GM20000 (cell line): ENCODE measurements at regions not wholly inside any gene's neighbourhood (a gene's known extent, or its start where the extent isn't known, plus 50 kb on each side); places are given as distances from the start of the nearest gene placed in this dataset.

Experiments used
- DNase-seq: peaks from one replicate; pipeline ENCODE4 v3.0.0; 2012; ENCODE audit warnings: low spot score
- TF ChIP-seq, protein P1 (sequence below): IDR thresholded peaks from 2 replicates; pipeline ENCODE4 v1.5.1; 2012; ENCODE audit warnings: mild to moderate bottlenecking, control low read depth; ENCODE audit errors: extremely low read depth, missing control alignments

DNA sequence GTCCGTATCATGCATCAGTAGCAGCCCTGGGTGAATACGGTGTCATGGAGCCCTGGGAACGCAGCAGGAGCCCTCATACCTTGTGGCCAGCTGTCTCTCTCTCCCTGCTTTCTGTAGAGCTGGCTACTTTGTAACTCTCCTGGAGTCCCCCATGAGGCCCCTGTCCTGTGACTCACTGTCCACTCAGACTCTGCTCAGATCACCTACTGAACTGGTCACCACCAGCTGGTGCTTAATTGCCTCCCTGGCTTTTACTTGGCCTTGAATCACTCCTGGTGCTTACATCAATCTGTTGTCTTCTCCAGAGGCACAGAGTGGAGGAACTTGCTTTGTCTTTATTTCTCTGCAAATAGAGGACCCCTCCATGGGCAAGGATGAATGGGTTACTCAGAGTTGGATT lies 172.7 kb downstream of the HRH4 start:
- DNase-seq = no peak
- TF ChIP-seq, protein P1, sequence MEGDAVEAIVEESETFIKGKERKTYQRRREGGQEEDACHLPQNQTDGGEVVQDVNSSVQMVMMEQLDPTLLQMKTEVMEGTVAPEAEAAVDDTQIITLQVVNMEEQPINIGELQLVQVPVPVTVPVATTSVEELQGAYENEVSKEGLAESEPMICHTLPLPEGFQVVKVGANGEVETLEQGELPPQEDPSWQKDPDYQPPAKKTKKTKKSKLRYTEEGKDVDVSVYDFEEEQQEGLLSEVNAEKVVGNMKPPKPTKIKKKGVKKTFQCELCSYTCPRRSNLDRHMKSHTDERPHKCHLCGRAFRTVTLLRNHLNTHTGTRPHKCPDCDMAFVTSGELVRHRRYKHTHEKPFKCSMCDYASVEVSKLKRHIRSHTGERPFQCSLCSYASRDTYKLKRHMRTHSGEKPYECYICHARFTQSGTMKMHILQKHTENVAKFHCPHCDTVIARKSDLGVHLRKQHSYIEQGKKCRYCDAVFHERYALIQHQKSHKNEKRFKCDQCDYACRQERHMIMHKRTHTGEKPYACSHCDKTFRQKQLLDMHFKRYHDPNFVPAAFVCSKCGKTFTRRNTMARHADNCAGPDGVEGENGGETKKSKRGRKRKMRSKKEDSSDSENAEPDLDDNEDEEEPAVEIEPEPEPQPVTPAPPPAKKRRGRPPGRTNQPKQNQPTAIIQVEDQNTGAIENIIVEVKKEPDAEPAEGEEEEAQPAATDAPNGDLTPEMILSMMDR = no peak

DNA sequence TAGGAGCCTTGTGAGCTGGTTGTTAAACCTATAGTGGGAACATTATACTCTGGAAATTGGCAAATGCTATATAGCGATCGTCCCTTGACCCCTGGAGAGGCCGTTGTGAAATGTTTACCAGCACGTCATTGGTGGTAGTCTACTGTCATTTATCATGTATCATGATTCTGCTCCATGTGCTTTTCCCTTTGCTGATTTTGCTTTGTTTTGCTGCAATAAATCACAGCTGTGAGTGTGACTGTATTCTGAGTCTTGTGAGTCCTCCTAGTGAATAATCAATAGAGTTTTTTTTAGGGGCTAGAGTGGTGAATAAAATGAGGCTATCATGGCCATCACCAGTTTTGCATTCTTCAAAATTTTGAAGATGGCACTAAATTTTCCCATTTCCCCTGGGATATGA lies 189.1 kb downstream of the HRH4 start:
- no peak for DNase-seq
- TF ChIP-seq, protein P1 = no peak

DNA sequence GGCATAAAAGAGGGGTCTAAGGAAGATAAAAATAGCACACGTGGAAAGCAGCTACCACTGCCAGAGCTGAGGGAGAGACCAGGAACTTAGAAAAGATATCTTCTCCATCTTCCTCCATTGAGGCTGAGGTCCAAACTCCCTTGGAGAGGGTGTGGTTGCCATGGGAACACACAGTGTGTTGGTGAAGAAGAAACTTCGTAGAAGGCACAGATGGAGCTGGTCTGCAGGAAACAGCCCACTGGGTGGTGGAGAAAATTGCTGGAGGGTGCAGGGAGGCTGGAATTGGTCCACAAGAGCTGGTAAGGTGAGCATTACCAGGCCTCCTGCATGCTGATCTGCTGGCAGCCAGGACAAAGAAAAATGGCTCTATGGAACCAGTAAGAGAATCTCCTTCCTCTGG lies 191.0 kb downstream of the HRH4 start:
- no peak for DNase-seq
- TF ChIP-seq, protein P1 = no peak

DNA sequence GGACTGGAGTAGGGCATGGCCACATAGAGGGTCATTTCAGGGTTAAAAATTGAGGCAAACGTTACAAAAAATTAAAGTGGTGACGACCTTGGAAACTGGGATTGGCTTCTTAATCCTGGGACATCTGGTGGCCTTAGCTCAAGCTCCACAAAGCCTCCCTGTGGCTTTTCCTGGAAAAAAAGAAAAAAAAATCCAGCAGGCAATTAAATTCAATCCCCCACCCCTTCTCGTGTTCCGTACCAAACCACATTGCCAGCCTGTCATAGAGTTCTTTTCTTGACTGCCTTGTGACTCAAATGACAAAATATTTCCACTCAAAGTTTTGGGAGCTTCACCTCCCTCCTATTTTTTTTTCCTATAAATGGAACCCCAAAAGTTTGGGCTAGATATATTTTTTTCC lies 195.6 kb downstream of the HRH4 start:
- TF ChIP-seq, protein P1 = no peak
- no peak for DNase-seq

DNA sequence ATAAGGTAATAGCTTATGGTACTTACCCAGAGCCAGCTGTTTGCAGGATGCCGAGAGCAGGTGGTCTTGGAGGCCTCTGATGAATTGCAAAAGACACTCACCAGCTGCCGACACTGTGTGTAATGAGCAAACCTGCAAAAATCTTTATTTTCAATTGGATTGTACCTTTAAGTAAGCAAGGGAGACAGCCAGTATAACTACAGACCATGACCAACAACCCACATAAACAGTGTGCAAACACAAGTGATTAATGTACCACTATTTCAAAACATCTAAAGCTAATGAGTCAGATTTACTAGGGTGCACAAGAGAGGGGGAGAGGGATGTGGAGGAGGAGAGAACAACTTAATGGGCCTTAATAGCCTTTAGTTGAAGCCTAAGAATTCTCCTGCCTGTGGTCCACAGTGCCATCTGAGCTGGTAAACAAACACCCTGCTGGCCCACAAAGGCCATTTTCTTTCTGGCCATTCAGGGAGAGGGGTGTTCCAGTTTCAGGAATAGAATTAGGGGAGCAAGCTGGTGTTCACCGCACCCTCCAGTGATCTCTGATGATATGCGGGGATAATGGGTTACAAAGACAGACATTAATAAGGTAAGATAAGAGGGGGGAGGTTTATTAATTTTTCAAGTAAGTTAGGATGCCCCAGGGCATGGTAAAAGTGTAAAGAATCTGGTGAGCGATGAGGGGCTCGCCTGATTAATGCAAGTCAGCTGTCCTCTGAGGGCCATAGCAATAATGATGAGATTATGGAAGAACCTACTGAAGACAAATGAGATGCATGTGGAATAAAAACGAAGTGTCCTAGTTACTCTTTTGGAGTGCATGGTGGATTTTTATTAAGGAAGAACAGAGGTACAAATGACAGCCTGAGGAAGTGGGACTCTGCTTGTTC lies 196.4 kb downstream of the HRH4 start:
- DNase-seq = no peak
- TF ChIP-seq, protein P1 = no peak

DNA sequence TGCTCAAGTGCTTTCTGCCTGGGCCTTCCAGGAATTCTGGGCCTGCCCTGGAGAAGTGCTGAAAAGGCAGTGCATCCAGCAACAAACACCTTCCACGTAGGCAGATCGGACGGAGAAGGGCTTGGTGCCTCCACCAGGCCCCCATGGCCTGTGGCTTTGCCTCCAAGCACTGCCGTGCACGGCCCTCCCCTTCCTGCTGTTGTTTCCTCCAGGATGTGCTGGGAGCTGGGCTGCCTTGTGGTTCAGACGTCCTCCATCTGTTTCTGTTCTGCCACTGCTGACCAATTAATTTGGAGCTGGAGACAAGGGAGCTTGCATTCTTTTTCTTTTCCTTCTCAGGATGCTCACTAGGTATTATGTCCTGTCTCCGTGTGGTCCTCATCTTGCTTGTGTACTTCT lies 197.0 kb downstream of the HRH4 start:
- TF ChIP-seq, protein P1 = no peak
- no peak for DNase-seq

DNA sequence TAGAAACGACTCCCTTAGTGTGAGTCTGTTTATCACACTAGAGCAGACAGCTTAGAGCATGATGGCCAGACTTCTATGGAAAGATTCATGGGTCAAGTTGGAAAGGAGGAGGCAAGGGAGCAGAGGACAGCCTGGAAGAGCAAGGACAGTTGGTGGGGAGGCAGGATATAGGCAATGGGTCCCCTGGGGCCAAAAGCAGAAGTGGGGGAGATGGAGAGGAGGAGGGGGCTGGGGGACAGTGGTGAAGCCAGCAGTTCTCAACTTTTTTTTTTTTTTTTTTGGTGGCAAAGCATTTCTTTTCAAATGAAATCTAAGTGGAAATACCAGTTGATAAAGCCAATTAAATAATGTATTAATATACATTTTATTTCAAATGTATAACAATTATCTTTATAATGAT lies 197.9 kb downstream of the HRH4 start:
- DNase-seq = no peak

More for the DNA sequence above, 197.9 kb downstream of the HRH4 start:
- TF ChIP-seq, protein P1 = no peak
